Fibroblast of the aortic adventitia (primary cell): ENCODE measurements at regions not wholly inside any gene's neighbourhood (a gene's known extent, or its start where the extent isn't known, plus 50 kb on each side); places are given as distances from the start of the nearest gene placed in this dataset.
A peak's percentile ranks its signal among the peaks of the same experiment; 100 is the strongest.

Experiments
- DNase-seq: peaks from one replicate; pipeline ENCODE4 v3.0.0-alpha.2; 2010; ENCODE audit warnings: low read depth
- H3K4me3 ChIP-seq: 2 replicates; pipeline ENCODE4 v1.5.1; 2011; ENCODE audit warnings: low read depth, mild to moderate bottlenecking, control low read depth, low read length, moderate library complexity
- CTCF ChIP-seq: IDR thresholded peaks from 2 replicates; pipeline ENCODE4 v1.5.1; 2011; ENCODE audit warnings: mild to moderate bottlenecking, low read length, control low read depth, inconsistent platforms; ENCODE audit not compliant: insufficient read depth

- TF ChIP-seq CTCF, result no peak
- DNase-seq, result no peak
- H3K4me3 ChIP-seq, result no peak overlapping the region
Measured at GRCh38 chr2:190136825-190137224, 74.3 kb upstream of the MSTN start.

DNA sequence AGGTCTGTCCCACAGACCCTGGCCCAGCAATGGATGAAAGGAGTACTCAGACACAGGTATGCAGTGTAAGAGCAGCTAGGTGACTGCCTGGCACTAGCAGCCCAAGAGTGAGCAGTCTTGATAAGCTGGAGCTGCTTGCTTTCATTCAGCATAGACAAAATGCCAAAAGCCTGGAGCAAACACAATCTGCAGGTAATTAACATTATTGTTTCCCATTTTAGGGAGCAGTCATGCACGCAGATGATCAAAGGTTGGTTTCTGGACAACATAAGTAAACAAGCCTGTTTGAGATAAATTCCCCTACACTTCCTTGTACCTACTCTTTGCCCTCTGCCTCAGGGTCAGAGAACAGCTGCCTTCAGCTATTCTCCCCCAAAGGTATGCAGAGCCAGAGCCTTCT is 73.7 kb upstream of the MSTN start:
- no peak overlapping the region for H3K4me3 ChIP-seq
- DNase-seq, result no peak
- no peak for TF ChIP-seq CTCF

- TF ChIP-seq CTCF, result no peak
- H3K4me3 ChIP-seq, result no peak overlapping the region
- no peak for DNase-seq
Measured at GRCh38 chr2:190129421-190130199, 67.1 kb upstream of the MSTN start.

DNA sequence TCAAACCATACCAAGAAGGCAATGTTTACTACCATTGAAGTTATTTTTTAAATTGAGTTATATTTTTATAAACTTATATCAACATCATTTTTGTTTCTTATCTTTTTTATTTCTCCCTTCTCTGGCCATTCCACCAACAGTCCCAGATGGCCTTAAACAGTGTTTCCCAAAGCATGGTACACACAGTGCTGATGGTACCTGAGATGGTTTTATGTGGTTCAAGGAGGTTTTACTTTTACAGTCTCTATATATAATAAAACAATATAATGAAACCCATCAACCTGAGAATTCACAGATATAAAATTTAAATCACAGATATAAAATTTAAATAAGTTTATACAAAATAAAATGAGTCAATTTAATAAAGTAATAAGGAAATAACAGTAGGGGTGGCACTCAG is 65.1 kb upstream of the MSTN start:
- no peak for DNase-seq
- no peak for TF ChIP-seq CTCF
- H3K4me3 ChIP-seq, result no peak overlapping the region

DNA sequence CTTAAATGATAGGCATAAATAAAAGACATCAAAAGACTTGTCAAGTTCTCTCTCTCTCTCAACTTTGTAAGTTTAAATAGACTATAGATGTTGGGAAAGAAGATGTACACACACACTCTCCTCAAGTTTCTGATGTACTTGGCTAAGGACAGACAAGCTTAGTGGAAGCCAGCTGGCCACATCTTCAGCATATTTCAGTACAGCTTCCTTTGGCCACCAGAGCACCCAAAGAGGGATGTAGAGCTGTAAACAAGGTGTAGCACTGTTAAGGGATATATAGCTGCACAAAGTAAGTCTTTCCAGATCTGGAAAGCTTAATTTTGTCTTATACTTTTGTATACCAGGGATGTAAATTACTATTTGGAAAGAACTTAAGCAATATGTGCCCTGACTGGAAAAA is 64.3 kb upstream of the MSTN start:
- TF ChIP-seq CTCF, result no peak
- no peak overlapping the region for H3K4me3 ChIP-seq
- peak; percentile 83 for DNase-seq

DNA sequence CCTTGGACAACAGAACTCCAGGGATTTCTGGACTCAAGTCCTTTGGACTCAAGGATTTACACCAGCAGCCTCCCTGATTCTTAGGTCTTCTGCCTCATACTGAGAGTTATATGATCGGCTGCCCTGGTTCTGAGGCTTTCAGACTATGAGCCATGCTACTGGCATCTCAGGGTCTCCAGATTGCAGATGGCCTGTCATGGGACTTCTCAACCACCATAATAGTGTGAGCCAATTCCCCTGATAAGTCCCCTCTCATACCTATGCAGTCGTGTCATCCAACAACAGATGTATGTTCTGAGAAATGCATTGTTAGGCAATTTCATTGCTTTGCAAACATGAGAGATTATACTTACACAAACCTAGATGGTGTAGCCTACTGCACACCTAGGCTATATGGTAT is 61.4 kb upstream of the MSTN start:
- TF ChIP-seq CTCF, result no peak
- peak; percentile 78 for DNase-seq
- no peak overlapping the region for H3K4me3 ChIP-seq

DNA sequence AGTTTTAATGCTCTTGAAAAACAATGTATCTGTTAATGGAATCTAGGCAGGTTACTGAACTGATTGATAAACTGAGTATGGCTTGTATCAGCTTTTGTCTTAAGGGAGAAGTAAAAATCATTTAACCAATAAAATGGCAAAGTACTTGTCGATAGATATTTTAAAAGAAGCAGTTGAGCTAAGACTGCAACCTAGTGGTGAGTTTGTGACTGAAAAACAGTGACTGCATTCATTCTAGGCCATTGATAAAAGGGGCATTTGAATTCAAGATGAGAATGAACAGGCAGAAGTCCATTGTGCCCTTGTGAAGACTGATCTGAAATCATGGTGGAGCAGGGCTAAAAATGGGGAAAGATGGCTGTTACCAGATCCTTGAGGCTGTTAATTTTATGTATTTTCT is 59.4 kb upstream of the MSTN start:
- H3K4me3 ChIP-seq, result no peak overlapping the region
- peak; percentile 54 for DNase-seq
- peak; percentile 59 for TF ChIP-seq CTCF
